ENCODE measurements at regions not wholly inside any gene's neighbourhood (a gene's known extent, or its start where the extent isn't known, plus 50 kb on each side); places are given as distances from the start of the nearest gene placed in this dataset.

- no peak overlapping the region for H4K91ac ChIP-seq (ENCODE audit: insufficient read length, low read depth, low read length)
- H3K14ac ChIP-seq (ENCODE audit: insufficient read depth, low read length) = no peak overlapping the region
- no peaks in the 10 kb centered on the region for H3K4me1 ChIP-seq (ENCODE audit: insufficient read depth, low read length)
- no peaks in the 10 kb centered on the region for H3K9me3 ChIP-seq (ENCODE audit: control insufficient read depth, low read depth, low read length)
- no peak for TF ChIP-seq CTCF (conservative IDR thresholded peaks at IDR 0.05)
- H2BK20ac ChIP-seq (ENCODE audit: low read depth, low read length, poor library complexity, severe bottlenecking) = no peak overlapping the region
- no peaks in the 10 kb centered on the region for H3K4me1 Mint-ChIP-seq
- H3K27ac Mint-ChIP-seq = no peak overlapping the region
- H3K23me2 ChIP-seq (ENCODE audit: insufficient read length, low read depth, low read length, poor library complexity, severe bottlenecking) = no peaks in the 10 kb centered on the region
- H3K79me2 ChIP-seq (ENCODE audit: insufficient read depth, low read length) = no peaks in the 10 kb centered on the region
- H3K18ac ChIP-seq (ENCODE audit: insufficient read length, low read depth, low read length) = no peak overlapping the region
- H3K79me1 ChIP-seq (ENCODE audit: insufficient read depth, low read depth, low read length, poor library complexity, severe bottlenecking) = no peaks in the 10 kb centered on the region
- no peak overlapping the region for H2BK12ac ChIP-seq (ENCODE audit: insufficient read length, low read depth, low read length)
- no peak overlapping the region for H3K27ac ChIP-seq (ENCODE audit: insufficient read length, low read depth, low read length)
- H2AFZ ChIP-seq (ENCODE audit: low read length) = no peak overlapping the region
- H3K4ac ChIP-seq (ENCODE audit: low read depth, low read length) = no peak overlapping the region
- H3K4me2 ChIP-seq (ENCODE audit: insufficient read depth, insufficient read length, low read length) = no peak overlapping the region
- H3K27me3 Mint-ChIP-seq (ENCODE audit: low read depth) = no peaks in the 10 kb centered on the region; the same call in 1 of the 2 replicates
- H3K27me3 ChIP-seq (ENCODE audit: insufficient read depth, low read length) = no peaks in the 10 kb centered on the region
- H3T11ph ChIP-seq (ENCODE audit: low read length) = no peak overlapping the region
- no peaks in the 10 kb centered on the region for H3K36me3 Mint-ChIP-seq (ENCODE audit: insufficient read depth in 1 of 3, low read depth in 3 of 3)
- DNase-seq = no peak
- no peak overlapping the region for H3K9ac ChIP-seq (ENCODE audit: extremely low read depth, insufficient read length, low read length)
- no peak overlapping the region for H3K4me3 Mint-ChIP-seq
- H2BK120ac ChIP-seq (ENCODE audit: low read depth, low read length, poor library complexity, severe bottlenecking) = no peak overlapping the region
- H3K56ac ChIP-seq (ENCODE audit: insufficient read length, low read depth, low read length) = no peak overlapping the region
- H3K9me3 Mint-ChIP-seq = no peaks in the 10 kb centered on the region; a peak in 3 of 5 replicates
- no peak overlapping the region for H2BK5ac ChIP-seq (ENCODE audit: insufficient read length, low read length)
- no peaks in the 10 kb centered on the region for H4K20me1 ChIP-seq (ENCODE audit: control insufficient read depth, insufficient read depth, insufficient read length)
- H4K8ac ChIP-seq (replicated peaks; ENCODE audit: insufficient read length, low read depth, low read length) = no peak overlapping the region
- H4K5ac ChIP-seq (ENCODE audit: insufficient read length, low read depth, low read length) = no peak overlapping the region
- H3K23ac ChIP-seq (ENCODE audit: insufficient read length, low read depth, low read length) = no peak overlapping the region
- no peak overlapping the region for H2BK15ac ChIP-seq (ENCODE audit: low read depth, low read length)
- no CpG with 5 or more reads among the region's 2 CpGs for WGBS (ENCODE audit: extremely low coverage, insufficient read length, low lambda C conversion rate)
- no peak overlapping the region for H2AK5ac ChIP-seq (ENCODE audit: insufficient read length, low read length)
Observed at GRCh38 chr11:38680746-38681145, 2082.7 kb upstream of the RAG2 start.
